ENCODE measurements at regions not wholly inside any gene's neighbourhood (a gene's known extent, or its start where the extent isn't known, plus 50 kb on each side); places are given as distances from the start of the nearest gene placed in this dataset.

DNA sequence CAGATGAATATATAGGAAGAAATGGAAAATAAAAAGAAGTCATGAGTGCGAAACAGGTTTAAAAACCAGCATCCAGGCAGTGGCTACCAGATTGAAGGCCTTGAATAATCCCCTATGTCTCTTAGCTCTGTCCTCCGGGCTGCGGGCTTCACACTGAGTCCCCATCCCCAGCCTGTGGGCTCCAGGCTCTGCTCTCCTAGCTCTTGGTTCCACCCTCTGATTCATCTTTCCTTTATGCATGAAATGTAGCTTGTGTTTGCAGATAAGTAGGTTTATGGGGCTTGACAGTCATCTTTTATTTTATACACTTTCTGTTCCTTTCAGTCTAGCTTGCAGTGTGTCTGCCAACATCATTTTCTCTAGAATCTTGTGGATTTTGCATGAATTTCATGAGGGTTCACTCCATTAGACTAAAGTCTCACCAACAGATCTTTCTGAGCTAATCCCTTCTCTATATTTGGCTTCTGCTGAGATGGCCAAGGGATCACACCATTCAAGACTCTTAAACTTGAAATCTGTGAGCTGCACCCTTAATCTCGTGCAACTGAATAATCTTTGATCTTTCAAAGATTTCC lies 174.5 kb downstream of the PLPPR4 start:
- no peak for DNase-seq (ENCODE audit: low spot score)
- WGBS, result 88% methylated on average over 4 of the region's 4 CpGs
- H3K4me1 ChIP-seq (ENCODE audit: control insufficient read depth in 4 of 4, insufficient read depth in 4 of 4, low read length in 3 of 4), result no peaks in the 10 kb centered on the region
- no peak overlapping the region for H3K27ac ChIP-seq (ENCODE audit: low read depth in 1 of 2, low read length in 2 of 2)
- no peak overlapping the region for H3K9ac ChIP-seq (ENCODE audit: low read depth in 1 of 2, low read length in 2 of 2)
- no peak overlapping the region for H3K4me3 ChIP-seq (ENCODE audit: low read depth in 1 of 3, low read length in 3 of 3)
- TF ChIP-seq HNF4A (conservative IDR thresholded peaks at IDR 0.05) (no peak), RAD21 (IDR thresholded peaks at IDR 0.05) (no peak), CTCF (IDR thresholded peaks at IDR 0.05; ENCODE audit: low read depth, low read length, missing input control) (no peak), SP1 (IDR thresholded peaks at IDR 0.05) (no peak), HNF4G (IDR thresholded peaks at IDR 0.05) (no peak)
- H3K27me3 ChIP-seq (ENCODE audit: control insufficient read depth in 4 of 4, insufficient read depth in 4 of 4, low read length in 3 of 4), result no peaks in the 10 kb centered on the region
- H3K36me3 ChIP-seq (ENCODE audit: control insufficient read depth in 4 of 4, insufficient read depth in 3 of 4, low read depth in 1 of 4, low read length in 3 of 4), result no peaks in the 10 kb centered on the region
- H3K9me3 ChIP-seq (ENCODE audit: control insufficient read depth in 4 of 4, low read length in 3 of 4), result no peaks in the 10 kb centered on the region

- no peaks in the 10 kb centered on the region for H3K4me1 ChIP-seq (ENCODE audit: control insufficient read depth in 4 of 4, insufficient read depth in 4 of 4, low read length in 3 of 4)
- WGBS, result 75% methylated on average over 3 of the region's 3 CpGs
- no peak for TF ChIP-seq YY1 (IDR thresholded peaks at IDR 0.05)
- TF ChIP-seq FOXA1 (IDR thresholded peaks at IDR 0.05), result no peak
- no peak for TF ChIP-seq GABPA (IDR thresholded peaks at IDR 0.05 in 1 of 2, conservative IDR thresholded peaks at IDR 0.05 in 1 of 2)
- TF ChIP-seq MAX (IDR thresholded peaks at IDR 0.05), result no peak
- no peak for TF ChIP-seq HNF4G (IDR thresholded peaks at IDR 0.05)
- no peak for TF ChIP-seq RXRA (IDR thresholded peaks at IDR 0.05)
- no peak for TF ChIP-seq ZBTB33 (IDR thresholded peaks at IDR 0.05)
- TF ChIP-seq TAF1 (conservative IDR thresholded peaks at IDR 0.05), result no peak
- no peak for TF ChIP-seq ATF3 (IDR thresholded peaks at IDR 0.05)
- TF ChIP-seq, protein P1, sequence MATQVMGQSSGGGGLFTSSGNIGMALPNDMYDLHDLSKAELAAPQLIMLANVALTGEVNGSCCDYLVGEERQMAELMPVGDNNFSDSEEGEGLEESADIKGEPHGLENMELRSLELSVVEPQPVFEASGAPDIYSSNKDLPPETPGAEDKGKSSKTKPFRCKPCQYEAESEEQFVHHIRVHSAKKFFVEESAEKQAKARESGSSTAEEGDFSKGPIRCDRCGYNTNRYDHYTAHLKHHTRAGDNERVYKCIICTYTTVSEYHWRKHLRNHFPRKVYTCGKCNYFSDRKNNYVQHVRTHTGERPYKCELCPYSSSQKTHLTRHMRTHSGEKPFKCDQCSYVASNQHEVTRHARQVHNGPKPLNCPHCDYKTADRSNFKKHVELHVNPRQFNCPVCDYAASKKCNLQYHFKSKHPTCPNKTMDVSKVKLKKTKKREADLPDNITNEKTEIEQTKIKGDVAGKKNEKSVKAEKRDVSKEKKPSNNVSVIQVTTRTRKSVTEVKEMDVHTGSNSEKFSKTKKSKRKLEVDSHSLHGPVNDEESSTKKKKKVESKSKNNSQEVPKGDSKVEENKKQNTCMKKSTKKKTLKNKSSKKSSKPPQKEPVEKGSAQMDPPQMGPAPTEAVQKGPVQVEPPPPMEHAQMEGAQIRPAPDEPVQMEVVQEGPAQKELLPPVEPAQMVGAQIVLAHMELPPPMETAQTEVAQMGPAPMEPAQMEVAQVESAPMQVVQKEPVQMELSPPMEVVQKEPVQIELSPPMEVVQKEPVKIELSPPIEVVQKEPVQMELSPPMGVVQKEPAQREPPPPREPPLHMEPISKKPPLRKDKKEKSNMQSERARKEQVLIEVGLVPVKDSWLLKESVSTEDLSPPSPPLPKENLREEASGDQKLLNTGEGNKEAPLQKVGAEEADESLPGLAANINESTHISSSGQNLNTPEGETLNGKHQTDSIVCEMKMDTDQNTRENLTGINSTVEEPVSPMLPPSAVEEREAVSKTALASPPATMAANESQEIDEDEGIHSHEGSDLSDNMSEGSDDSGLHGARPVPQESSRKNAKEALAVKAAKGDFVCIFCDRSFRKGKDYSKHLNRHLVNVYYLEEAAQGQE (IDR thresholded peaks at IDR 0.05), result no peak
- TF ChIP-seq FOXA2 (IDR thresholded peaks at IDR 0.05), result no peak
- TF ChIP-seq EGR1 (IDR thresholded peaks at IDR 0.05; ENCODE audit: low read depth in 2 of 2), result no peak
- TF ChIP-seq SP1 (IDR thresholded peaks at IDR 0.05), result no peak
- TF ChIP-seq RAD21 (IDR thresholded peaks at IDR 0.05), result no peak
- no peak for TF ChIP-seq JUND (IDR thresholded peaks at IDR 0.05)
- no peak for TF ChIP-seq CTCF (IDR thresholded peaks at IDR 0.05; ENCODE audit: low read depth, low read length, missing input control)
- no peak for TF ChIP-seq HNF4A (conservative IDR thresholded peaks at IDR 0.05)
- TF ChIP-seq NR2F2 (IDR thresholded peaks at IDR 0.05), result no peak
- H3K9ac ChIP-seq (ENCODE audit: low read depth in 1 of 2, low read length in 2 of 2), result no peak overlapping the region
- no peak overlapping the region for H3K27ac ChIP-seq (ENCODE audit: low read depth in 1 of 2, low read length in 2 of 2)
- DNase-seq (ENCODE audit: low spot score), result no peak
- no peak overlapping the region for H3K4me3 ChIP-seq (ENCODE audit: low read depth in 1 of 3, low read length in 3 of 3)
- no peaks in the 10 kb centered on the region for H3K27me3 ChIP-seq (ENCODE audit: control insufficient read depth in 4 of 4, insufficient read depth in 4 of 4, low read length in 3 of 4)
- no peaks in the 10 kb centered on the region for H3K36me3 ChIP-seq (ENCODE audit: control insufficient read depth in 4 of 4, insufficient read depth in 3 of 4, low read depth in 1 of 4, low read length in 3 of 4)
- H3K9me3 ChIP-seq (ENCODE audit: control insufficient read depth in 4 of 4, low read length in 3 of 4), result no peaks in the 10 kb centered on the region
These were observed 175.3 kb downstream of the PLPPR4 start for GRCh38 chr1:99439433-99440075.
